DOHH2 (cell line): ENCODE measurements at regions not wholly inside any gene's neighbourhood (a gene's known extent, or its start where the extent isn't known, plus 50 kb on each side); places are given as distances from the start of the nearest gene placed in this dataset.

Source experiments
- CTCF ChIP-seq: fragments of 200-600 bp; sonication (generic); IDR thresholded peaks from one replicate; pipeline ENCODE4 v1.5.1; 2014; ENCODE audit warnings: antibody characterized with exemption, mild to moderate bottlenecking, low read depth, low read length; ENCODE audit not compliant: poor library complexity, severe bottlenecking
- EZH2phosphoT487 ChIP-seq: fragments of 200-600 bp; sonication (generic); IDR thresholded peaks from 2 replicates; pipeline ENCODE4 v1.6.1; 2017; ENCODE audit warnings: borderline replicate concordance, mild to moderate bottlenecking, antibody characterized with exemption, low read length, moderate library complexity, mixed read lengths

DNA sequence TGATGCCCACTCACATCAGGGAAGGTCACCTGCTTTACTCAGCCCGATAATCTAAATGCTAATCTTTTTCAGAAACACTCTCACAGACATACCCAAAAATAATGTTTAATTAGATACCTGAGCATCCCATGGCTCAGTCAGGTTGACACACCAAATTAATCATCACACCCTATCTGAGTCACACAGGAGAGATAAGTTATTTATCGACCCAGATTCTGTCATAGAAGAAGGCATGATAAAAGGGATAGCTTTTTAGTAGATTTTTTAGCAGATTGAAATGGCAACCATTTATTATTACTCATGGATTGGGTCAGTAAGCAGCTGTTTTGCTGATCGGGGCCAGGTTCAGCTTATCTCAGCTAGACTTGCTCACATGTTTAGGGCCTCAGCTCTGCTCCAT, 97.8 kb upstream of the TYRP1 start:
- TF ChIP-seq CTCF (no peak), EZH2phosphoT487 (no peak)
